Hepatocyte (in vitro differentiated cells): ENCODE measurements at regions not wholly inside any gene's neighbourhood (a gene's known extent, or its start where the extent isn't known, plus 50 kb on each side); places are given as distances from the start of the nearest gene placed in this dataset.

ENCODE experiments used
- EZH2 ChIP-seq: fragments of 200-600 bp; sonication (generic); IDR thresholded peaks from 2 replicates; pipeline ENCODE4 v1.6.1; 2016; ENCODE audit warnings: antibody characterized with exemption, mild to moderate bottlenecking, borderline replicate concordance
- EZH2phosphoT487 ChIP-seq: fragments of 200-600 bp; sonication (generic); IDR thresholded peaks from one replicate; pipeline ENCODE4 v1.6.1; 2018; ENCODE audit warnings: antibody characterized with exemption, mild to moderate bottlenecking, low read depth, moderate library complexity; ENCODE audit not compliant: unreplicated experiment, severe bottlenecking
- TF ChIP-seq, protein P1 (sequence below): fragments of 200-600 bp; sonication (generic); IDR thresholded peaks from 2 replicates; pipeline ENCODE4 v1.5.1; 2016; ENCODE audit warnings: antibody characterized with exemption, mild to moderate bottlenecking; ENCODE audit not compliant: poor library complexity

DNA sequence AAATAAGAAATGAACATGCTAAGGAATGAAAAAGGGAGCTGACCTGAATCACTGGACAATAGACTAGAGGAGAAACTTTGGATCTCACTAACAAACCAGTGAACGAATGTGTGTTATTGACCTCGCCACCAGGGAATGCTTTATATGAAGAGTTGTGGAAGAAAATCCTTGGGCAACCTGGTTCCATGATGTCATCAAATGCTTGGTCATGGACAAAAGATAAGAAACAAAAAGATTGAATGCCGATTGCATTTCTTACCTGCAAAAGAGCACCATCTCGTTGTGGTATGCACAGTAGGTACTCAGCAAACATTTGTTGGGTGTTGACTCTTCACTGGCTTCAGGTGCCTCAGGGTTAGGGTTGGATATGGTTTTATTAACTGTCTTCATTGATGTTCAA is 165.2 kb upstream of the TSHZ2 start:
- TF ChIP-seq, protein P1, sequence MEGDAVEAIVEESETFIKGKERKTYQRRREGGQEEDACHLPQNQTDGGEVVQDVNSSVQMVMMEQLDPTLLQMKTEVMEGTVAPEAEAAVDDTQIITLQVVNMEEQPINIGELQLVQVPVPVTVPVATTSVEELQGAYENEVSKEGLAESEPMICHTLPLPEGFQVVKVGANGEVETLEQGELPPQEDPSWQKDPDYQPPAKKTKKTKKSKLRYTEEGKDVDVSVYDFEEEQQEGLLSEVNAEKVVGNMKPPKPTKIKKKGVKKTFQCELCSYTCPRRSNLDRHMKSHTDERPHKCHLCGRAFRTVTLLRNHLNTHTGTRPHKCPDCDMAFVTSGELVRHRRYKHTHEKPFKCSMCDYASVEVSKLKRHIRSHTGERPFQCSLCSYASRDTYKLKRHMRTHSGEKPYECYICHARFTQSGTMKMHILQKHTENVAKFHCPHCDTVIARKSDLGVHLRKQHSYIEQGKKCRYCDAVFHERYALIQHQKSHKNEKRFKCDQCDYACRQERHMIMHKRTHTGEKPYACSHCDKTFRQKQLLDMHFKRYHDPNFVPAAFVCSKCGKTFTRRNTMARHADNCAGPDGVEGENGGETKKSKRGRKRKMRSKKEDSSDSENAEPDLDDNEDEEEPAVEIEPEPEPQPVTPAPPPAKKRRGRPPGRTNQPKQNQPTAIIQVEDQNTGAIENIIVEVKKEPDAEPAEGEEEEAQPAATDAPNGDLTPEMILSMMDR = no peak
- TF ChIP-seq EZH2 = no peak
- TF ChIP-seq EZH2phosphoT487 = no peak
